K562 (cell line): ENCODE measurements at regions not wholly inside any gene's neighbourhood (a gene's known extent, or its start where the extent isn't known, plus 50 kb on each side); places are given as distances from the start of the nearest gene placed in this dataset.

Source experiments
- ATAC-seq: fragments of 200-7000 bp; cut with Tn5 transposase; 3 replicates; pipeline ENCODE4 v1.9.1; 2020; ENCODE audit warnings: moderate library complexity
- BruUV-seq: library from RNA; stranded (reverse); fragments of 400-500 nt; replicated peaks from 2 replicates; lab custom pipeline; 2021; lab: Mats Ljungman, UMichigan
- CTCF ChIA-PET: fragments of 300-600 bp; formaldehyde crosslinking; extraction: SDS; loops from one replicate; lab custom pipeline; 2021; ENCODE audit warnings: low intra/inter-chr PET ratio; lab: Yijun Ruan, JAX
- POLR2A ChIA-PET: fragments of 300-600, 350-650 bp; sonication (Branson Sonifier 250); formaldehyde crosslinking; extraction: SDS; loops from one replicate; lab custom pipeline; 2021; ENCODE audit warnings: antibody characterized with exemption, inconsistent platforms; lab: Yijun Ruan, JAX
- DNase-seq, 4 experiments: peaks; one replicate each; pipeline versions ENCODE4 v3.0.0 to v3.0.0-alpha.2; 2011 to 2018; ENCODE audit warnings: low spot score in 3 of 4, mixed read lengths in 3 of 4; ENCODE audit errors: extremely low read depth in 1 of 4
- FAIRE-seq: peaks from 2 replicates; lab custom pipeline; 2011; peaks lifted over from hg19 to GRCh38; lab: Jason Lieb, UNC
- H2AFZ ChIP-seq: 2 replicates; pipeline ENCODE4 v1.6.0; 2011; ENCODE audit warnings: low read depth, low read length, control low read depth, inconsistent platforms
- H3K27ac ChIP-seq: fragments of 200-600 bp; 3 replicates; pipeline ENCODE4 v1.8.0; 2011; ENCODE audit warnings: low read depth, mild to moderate bottlenecking, control low read depth, inconsistent platforms, low read length, moderate library complexity, mixed read lengths; ENCODE audit errors: extremely low read depth
- H3K27me3 ChIP-seq, 2 experiments: fragments of 300-600 bp in 1 of 2; 2 replicates in 1 of 2; 3 replicates in 1 of 2; pipeline versions ENCODE4 v1.6.0 to v1.8.0; 2011; ENCODE audit warnings: inconsistent platforms in 2 of 2, low read length in 2 of 2, mild to moderate bottlenecking in 1 of 2, mixed read lengths in 1 of 2, moderate library complexity in 1 of 2; ENCODE audit not compliant: control insufficient read depth in 2 of 2, insufficient read depth in 2 of 2
- H3K36me3 ChIP-seq: fragments of 300-600 bp; 3 replicates; pipeline ENCODE4 v1.8.0; 2011; ENCODE audit warnings: mild to moderate bottlenecking, low read length, inconsistent platforms; ENCODE audit not compliant: control insufficient read depth, insufficient read depth
- H3K4me1 ChIP-seq, 2 experiments: fragments of 200-600 bp in 1 of 2; replicated peaks in 1 of 2; 2 replicates in 1 of 2; 3 replicates in 1 of 2; pipeline versions ENCODE4 v1.5.1 to v1.8.0; 2011; ENCODE audit warnings: inconsistent platforms in 2 of 2, low read length in 2 of 2, mild to moderate bottlenecking in 1 of 2, mixed read lengths in 1 of 2, moderate library complexity in 1 of 2; ENCODE audit not compliant: control insufficient read depth in 2 of 2, insufficient read depth in 2 of 2
- H3K4me2 ChIP-seq: 2 replicates; pipeline ENCODE4 v1.6.1; 2011; ENCODE audit warnings: low read length, control low read depth, inconsistent platforms, mixed read lengths; ENCODE audit not compliant: insufficient read depth
- H3K4me3 ChIP-seq: fragments of 200-600 bp; sonication (generic), shearing (Covaris generic); 2 replicates; pipeline ENCODE4 v1.5.1; 2016; ENCODE audit warnings: control low read depth, inconsistent platforms
- H3K79me2 ChIP-seq: fragments of 200-600 bp; 3 replicates; pipeline ENCODE4 v1.8.0; 2011; ENCODE audit warnings: low read length, inconsistent platforms; ENCODE audit not compliant: control insufficient read depth, insufficient read depth
- H3K9ac ChIP-seq, 2 experiments: 2 replicates each; pipeline versions ENCODE4 v1.6.0 to v1.6.1; 2011; ENCODE audit warnings: low read depth in 2 of 2, low read length in 2 of 2, control low read depth in 1 of 2, inconsistent platforms in 1 of 2, mild to moderate bottlenecking in 1 of 2, mixed read lengths in 1 of 2; ENCODE audit not compliant: insufficient read depth in 1 of 2
- H3K9me1 ChIP-seq: one replicate; pipeline ENCODE4 v1.6.0; 2011; ENCODE audit warnings: inconsistent platforms, mild to moderate bottlenecking, low read length, moderate library complexity; ENCODE audit not compliant: control insufficient read depth, insufficient read depth
- H3K9me3 ChIP-seq: replicated peaks from 2 replicates; pipeline ENCODE4 v1.5.1; 2011; ENCODE audit warnings: low read depth, low read length, inconsistent platforms; ENCODE audit not compliant: control insufficient read depth, insufficient read depth
- H4K20me1 ChIP-seq: replicated peaks from 2 replicates; pipeline ENCODE4 v1.6.1; 2011; ENCODE audit warnings: low read length, inconsistent platforms, mixed read lengths; ENCODE audit not compliant: control insufficient read depth, insufficient read depth
- ASH1L ChIP-seq: fragments of 450-650 bp; IDR thresholded peaks from 2 replicates; pipeline ENCODE4 v1.6.1; 2018; ENCODE audit warnings: borderline replicate concordance, mild to moderate bottlenecking, low read depth; ENCODE audit not compliant: partially characterized antibody
- CREM ChIP-seq: IDR thresholded peaks from 2 replicates; pipeline ENCODE4 v1.6.1; 2014; ENCODE audit warnings: antibody characterized with exemption, low read depth
- FOXK2 ChIP-seq, 2 experiments: fragments of 450-650 bp; IDR thresholded peaks in 1 of 2; conservative IDR thresholded peaks in 1 of 2; 2 replicates each; pipeline ENCODE4 v1.6.1; 2016; ENCODE audit warnings: low read depth in 2 of 2, mild to moderate bottlenecking in 1 of 2
- SIN3B ChIP-seq: fragments of 450-650 bp; IDR thresholded peaks from 2 replicates; pipeline ENCODE4 v1.6.1; 2017; ENCODE audit warnings: low read depth, mild to moderate bottlenecking, moderate library complexity
- SNRNP70 ChIP-seq: fragments of 200-400 bp; formaldehyde crosslinking; optimal IDR thresholded peaks from 2 replicates; pipeline ENCODE3; 2017; ENCODE audit warnings: low read depth, low read length
- ZNF589 ChIP-seq: fragments of 200-800 bp; sonication (Bioruptor generic); IDR thresholded peaks from 2 replicates; pipeline ENCODE4 v1.6.1; 2016; ENCODE audit warnings: low read depth, missing genetic modification characterization, missing compliant biosample characterization
- WGBS: fragments of 100-300 bp; shearing (Covaris generic); methylation state at CpG from one replicate; pipeline ENCODE4 v1.1.6; 2016; ENCODE audit warnings: low coverage, mixed read lengths; ENCODE audit not compliant: insufficient coverage; ENCODE audit errors: missing lambda C conversion rate; 5-methylcytosine and 5-hydroxymethylcytosine counted together
- in situ Hi-C: fragments of 300-500 bp; cut with MboI; formaldehyde crosslinking; loops from 4 replicates; pipeline ENCODE4 v1.15.0; 2018; ENCODE audit warnings: inconsistent platforms, mixed read lengths
- intact Hi-C: fragments of 100-400 bp; cut with micrococcal nuclease; formaldehyde crosslinking; loops from 2 replicates; pipeline ENCODE4 v1.14.2; 2022
- TF ChIP-seq, protein P1 (sequence below), 2 experiments: IDR thresholded peaks; 2 replicates each; pipeline ENCODE4 v1.6.1; 2012; ENCODE audit warnings: improper control_type of control experiment in 2 of 2, low read depth in 2 of 2, low read length in 2 of 2, borderline replicate concordance in 1 of 2

DNA sequence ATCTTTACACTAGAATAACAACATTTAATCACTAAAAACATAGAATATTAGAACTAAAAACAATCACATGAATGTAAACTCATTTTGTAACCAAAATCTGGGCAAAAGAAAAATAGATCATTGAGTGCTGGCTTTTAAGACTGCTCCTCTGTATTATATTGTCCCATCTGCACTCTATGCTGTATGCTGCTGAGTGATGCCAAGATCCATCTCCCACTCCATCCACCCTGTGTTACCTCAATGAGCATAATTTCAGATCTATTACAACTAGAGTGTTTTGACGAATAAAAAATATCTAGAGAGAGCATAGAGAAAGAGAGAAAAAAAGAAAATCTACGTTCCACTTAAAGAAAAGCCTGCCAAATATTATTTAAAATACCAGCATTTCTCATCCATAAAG is 1060.4 kb downstream of the ZPLD1 start:
- Histone ChIP-seq H3K36me3 (no peaks in the 10 kb centered on the region), H3K4me3 (no peak overlapping the region), H3K27me3 (no peaks in the 10 kb centered on the region), H2AFZ (no peak overlapping the region), H3K79me2 (no peaks in the 10 kb centered on the region), H3K9ac (no peak overlapping the region), H3K9me1 (no peaks in the 10 kb centered on the region), H3K9me3 (no peaks in the 10 kb centered on the region), H3K4me1 (no peaks in the 10 kb centered on the region), H4K20me1 (no peaks in the 10 kb centered on the region), H3K27ac (no peak overlapping the region), H3K4me2 (no peak overlapping the region)
- FAIRE-seq (no peak), DNase-seq (no peak), ATAC-seq (no peak)
- in situ Hi-C loops (no loop called here), intact Hi-C loops (no loop called here)
- POLR2A ChIA-PET: no interaction called here
- TF ChIP-seq FOXK2 (conservative IDR thresholded peaks at IDR 0.05 in 1 of 2, IDR thresholded peaks at IDR 0.05 in 1 of 2; ENCODE audit: low read depth in 2 of 2): no peak
- TF ChIP-seq CREM: no peak
- TF ChIP-seq, protein P1, sequence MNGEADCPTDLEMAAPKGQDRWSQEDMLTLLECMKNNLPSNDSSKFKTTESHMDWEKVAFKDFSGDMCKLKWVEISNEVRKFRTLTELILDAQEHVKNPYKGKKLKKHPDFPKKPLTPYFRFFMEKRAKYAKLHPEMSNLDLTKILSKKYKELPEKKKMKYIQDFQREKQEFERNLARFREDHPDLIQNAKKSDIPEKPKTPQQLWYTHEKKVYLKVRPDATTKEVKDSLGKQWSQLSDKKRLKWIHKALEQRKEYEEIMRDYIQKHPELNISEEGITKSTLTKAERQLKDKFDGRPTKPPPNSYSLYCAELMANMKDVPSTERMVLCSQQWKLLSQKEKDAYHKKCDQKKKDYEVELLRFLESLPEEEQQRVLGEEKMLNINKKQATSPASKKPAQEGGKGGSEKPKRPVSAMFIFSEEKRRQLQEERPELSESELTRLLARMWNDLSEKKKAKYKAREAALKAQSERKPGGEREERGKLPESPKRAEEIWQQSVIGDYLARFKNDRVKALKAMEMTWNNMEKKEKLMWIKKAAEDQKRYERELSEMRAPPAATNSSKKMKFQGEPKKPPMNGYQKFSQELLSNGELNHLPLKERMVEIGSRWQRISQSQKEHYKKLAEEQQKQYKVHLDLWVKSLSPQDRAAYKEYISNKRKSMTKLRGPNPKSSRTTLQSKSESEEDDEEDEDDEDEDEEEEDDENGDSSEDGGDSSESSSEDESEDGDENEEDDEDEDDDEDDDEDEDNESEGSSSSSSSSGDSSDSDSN (IDR thresholded peaks at IDR 0.05; ENCODE audit: borderline replicate concordance in 1 of 2, low read depth in 2 of 2, low read length in 2 of 2): no peak
- TF ChIP-seq SIN3B: no peak
- TF ChIP-seq ASH1L: no peak
- TF ChIP-seq SNRNP70: no peak
- TF ChIP-seq ZNF589: no peak
- no TSS peak for BruUV-seq
- WGBS: 0% methylated on average over 2 of the region's 2 CpGs
- CTCF ChIA-PET: no interaction called here
